ENCODE measurements at regions not wholly inside any gene's neighbourhood (a gene's known extent, or its start where the extent isn't known, plus 50 kb on each side); places are given as distances from the start of the nearest gene placed in this dataset.

DNA sequence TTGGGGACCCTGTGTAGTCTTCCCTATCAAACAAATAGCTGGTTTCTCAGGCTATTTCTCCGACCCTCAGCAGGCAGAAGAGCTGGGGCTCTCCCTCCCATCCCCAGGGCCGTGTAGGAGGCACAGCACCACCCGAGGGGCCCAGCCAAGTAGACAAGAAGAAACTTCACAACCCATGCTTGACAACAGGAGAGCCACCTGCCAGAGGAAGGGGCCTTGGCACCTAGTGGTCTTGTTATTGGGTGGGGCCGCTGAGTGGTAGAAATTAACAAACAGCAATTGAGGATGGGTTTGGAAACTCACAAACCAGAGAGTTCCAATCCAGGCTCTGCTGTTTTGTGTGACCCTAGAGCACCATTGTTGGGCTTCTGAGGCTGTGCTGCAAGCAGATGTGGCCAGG is 108.5 kb upstream of the CHD6 start:
- Histone ChIP-seq H4K20me1 (ENCODE audit: insufficient read depth) (no peaks in the 10 kb centered on the region), H2AFZ (ENCODE audit: low read depth) (no peak overlapping the region), H3K36me3 (ENCODE audit: insufficient read depth) (no peaks in the 10 kb centered on the region), H3K9ac (no peak overlapping the region), H3K4me2 (no peak overlapping the region), H3K4me1 (ENCODE audit: low read depth, poor library complexity, severe bottlenecking) (no peaks in the 10 kb centered on the region), H3K79me2 (ENCODE audit: insufficient read depth, low read depth) (no peaks in the 10 kb centered on the region), H3K4me3 (IDR thresholded peaks at IDR 0.05; ENCODE audit: insufficient read depth, low read depth, low read length) (no peak overlapping the region), H3K27me3 (ENCODE audit: insufficient read depth, low read depth) (no peaks in the 10 kb centered on the region), H3K27ac (no peak overlapping the region)
- TF ChIP-seq, protein P1, sequence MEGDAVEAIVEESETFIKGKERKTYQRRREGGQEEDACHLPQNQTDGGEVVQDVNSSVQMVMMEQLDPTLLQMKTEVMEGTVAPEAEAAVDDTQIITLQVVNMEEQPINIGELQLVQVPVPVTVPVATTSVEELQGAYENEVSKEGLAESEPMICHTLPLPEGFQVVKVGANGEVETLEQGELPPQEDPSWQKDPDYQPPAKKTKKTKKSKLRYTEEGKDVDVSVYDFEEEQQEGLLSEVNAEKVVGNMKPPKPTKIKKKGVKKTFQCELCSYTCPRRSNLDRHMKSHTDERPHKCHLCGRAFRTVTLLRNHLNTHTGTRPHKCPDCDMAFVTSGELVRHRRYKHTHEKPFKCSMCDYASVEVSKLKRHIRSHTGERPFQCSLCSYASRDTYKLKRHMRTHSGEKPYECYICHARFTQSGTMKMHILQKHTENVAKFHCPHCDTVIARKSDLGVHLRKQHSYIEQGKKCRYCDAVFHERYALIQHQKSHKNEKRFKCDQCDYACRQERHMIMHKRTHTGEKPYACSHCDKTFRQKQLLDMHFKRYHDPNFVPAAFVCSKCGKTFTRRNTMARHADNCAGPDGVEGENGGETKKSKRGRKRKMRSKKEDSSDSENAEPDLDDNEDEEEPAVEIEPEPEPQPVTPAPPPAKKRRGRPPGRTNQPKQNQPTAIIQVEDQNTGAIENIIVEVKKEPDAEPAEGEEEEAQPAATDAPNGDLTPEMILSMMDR (conservative IDR thresholded peaks at IDR 0.05; ENCODE audit: low read depth, low read length) = no peak

DNA sequence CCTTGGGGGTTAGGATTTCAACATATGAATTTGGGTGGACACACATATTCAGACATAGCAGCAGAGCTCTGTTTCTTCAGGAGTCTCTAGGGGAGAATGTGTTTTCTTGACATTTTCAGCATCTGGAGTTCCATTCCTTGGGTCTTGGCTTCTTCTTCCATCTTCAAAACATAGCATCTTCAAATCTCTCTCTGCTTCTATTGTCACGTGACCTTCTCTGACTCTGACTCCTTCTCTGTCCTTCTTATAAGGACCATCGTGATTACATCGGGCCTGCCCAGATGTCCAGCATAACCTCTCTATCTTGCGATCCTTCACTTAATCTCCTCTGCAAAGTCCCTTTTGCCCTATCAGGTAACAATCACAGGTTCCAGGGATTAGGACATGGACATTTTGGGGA is 101.0 kb upstream of the CHD6 start:
- Histone ChIP-seq H3K36me3 (ENCODE audit: insufficient read depth) (no peaks in the 10 kb centered on the region), H3K4me1 (ENCODE audit: low read depth, poor library complexity, severe bottlenecking) (no peaks in the 10 kb centered on the region), H3K79me2 (ENCODE audit: insufficient read depth, low read depth) (no peaks in the 10 kb centered on the region), H4K20me1 (ENCODE audit: insufficient read depth) (no peaks in the 10 kb centered on the region), H3K9ac (no peak overlapping the region), H3K27ac (no peak overlapping the region), H3K27me3 (ENCODE audit: insufficient read depth, low read depth) (no peaks in the 10 kb centered on the region), H3K4me3 (IDR thresholded peaks at IDR 0.05; ENCODE audit: insufficient read depth, low read depth, low read length) (no peak overlapping the region), H3K4me2 (no peak overlapping the region), H2AFZ (ENCODE audit: low read depth) (no peak overlapping the region)
- TF ChIP-seq, protein P1 (conservative IDR thresholded peaks at IDR 0.05; ENCODE audit: low read depth, low read length) = no peak

DNA sequence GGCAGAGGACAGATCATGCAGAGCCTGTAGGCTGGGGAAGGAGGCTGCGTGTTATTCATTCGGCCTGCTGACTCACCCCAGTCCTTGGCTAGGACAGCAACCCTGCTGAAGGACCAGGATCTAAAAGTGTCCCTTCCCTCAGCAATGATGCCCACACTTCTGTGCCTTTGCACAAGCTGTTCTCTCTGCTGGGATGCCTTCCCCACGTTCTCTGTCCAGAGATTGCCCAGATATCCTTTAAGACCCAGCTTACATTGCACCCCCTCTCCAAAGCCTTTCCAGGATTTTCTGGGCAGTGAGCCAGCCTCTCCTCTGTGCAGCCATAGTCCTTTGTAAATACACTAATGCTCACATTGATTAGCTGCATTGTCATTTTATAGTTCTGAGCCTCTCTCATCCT is 99.3 kb upstream of the CHD6 start:
- Histone ChIP-seq H3K4me2 (no peak overlapping the region), H3K36me3 (ENCODE audit: insufficient read depth) (no peaks in the 10 kb centered on the region), H3K4me3 (IDR thresholded peaks at IDR 0.05; ENCODE audit: insufficient read depth, low read depth, low read length) (no peak overlapping the region), H3K4me1 (ENCODE audit: low read depth, poor library complexity, severe bottlenecking) (no peaks in the 10 kb centered on the region), H3K9ac (no peak overlapping the region), H2AFZ (ENCODE audit: low read depth) (no peak overlapping the region), H3K27me3 (ENCODE audit: insufficient read depth, low read depth) (no peaks in the 10 kb centered on the region), H3K79me2 (ENCODE audit: insufficient read depth, low read depth) (no peaks in the 10 kb centered on the region), H4K20me1 (ENCODE audit: insufficient read depth) (no peaks in the 10 kb centered on the region), H3K27ac (no peak overlapping the region)
- TF ChIP-seq, protein P1 (conservative IDR thresholded peaks at IDR 0.05; ENCODE audit: low read depth, low read length) = no peak

DNA sequence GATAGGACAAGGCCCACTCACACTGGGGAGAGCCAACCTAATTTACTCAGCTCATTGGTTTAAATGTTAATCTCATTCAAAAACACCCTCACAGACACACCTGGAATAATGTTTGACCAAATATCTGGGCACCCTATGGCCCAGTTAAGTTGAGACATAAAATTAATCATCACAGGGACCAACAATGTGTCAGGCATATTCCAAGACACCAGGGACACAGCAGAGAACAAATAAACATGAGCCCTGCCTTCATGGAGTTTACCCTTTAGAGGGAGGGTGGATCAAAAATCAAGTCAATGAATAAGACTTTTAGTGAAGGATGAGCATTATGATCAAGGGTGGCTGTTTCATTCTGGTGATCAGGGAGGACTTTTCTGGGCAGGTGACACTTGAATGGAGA is 98.7 kb upstream of the CHD6 start:
- Histone ChIP-seq H3K4me2 (no peak overlapping the region), H3K27ac (no peak overlapping the region), H3K4me1 (ENCODE audit: low read depth, poor library complexity, severe bottlenecking) (no peaks in the 10 kb centered on the region), H3K4me3 (IDR thresholded peaks at IDR 0.05; ENCODE audit: insufficient read depth, low read depth, low read length) (no peak overlapping the region), H3K27me3 (ENCODE audit: insufficient read depth, low read depth) (no peaks in the 10 kb centered on the region), H4K20me1 (ENCODE audit: insufficient read depth) (no peaks in the 10 kb centered on the region), H3K9ac (no peak overlapping the region), H2AFZ (ENCODE audit: low read depth) (no peak overlapping the region), H3K36me3 (ENCODE audit: insufficient read depth) (no peaks in the 10 kb centered on the region), H3K79me2 (ENCODE audit: insufficient read depth, low read depth) (no peaks in the 10 kb centered on the region)
- TF ChIP-seq, protein P1 (conservative IDR thresholded peaks at IDR 0.05; ENCODE audit: low read depth, low read length) = no peak

DNA sequence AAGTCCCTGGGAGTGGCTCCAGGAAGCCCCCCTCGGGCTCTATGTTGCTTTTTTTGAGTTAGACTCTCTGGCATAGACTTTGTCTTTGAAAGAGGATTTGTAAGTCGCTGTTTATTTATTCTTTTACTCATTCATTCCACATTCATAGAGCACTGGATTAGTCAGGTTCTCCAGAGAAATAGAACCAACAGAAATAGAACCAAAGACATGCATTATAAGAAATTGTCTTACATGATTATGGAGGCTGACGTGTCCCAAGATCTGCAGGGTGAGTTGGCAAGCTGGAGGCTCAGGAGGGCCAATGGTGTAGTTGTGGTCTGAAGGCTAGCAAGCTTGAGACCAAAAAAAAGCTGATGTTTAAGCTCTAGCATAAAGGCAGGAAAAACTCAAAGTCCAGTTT is 98.3 kb upstream of the CHD6 start:
- no peak overlapping the region for H3K9ac ChIP-seq
- no peaks in the 10 kb centered on the region for H3K4me1 ChIP-seq (ENCODE audit: low read depth, poor library complexity, severe bottlenecking)
- H3K27me3 ChIP-seq (ENCODE audit: insufficient read depth, low read depth) = no peaks in the 10 kb centered on the region
- H2AFZ ChIP-seq (ENCODE audit: low read depth) = no peak overlapping the region
- no peaks in the 10 kb centered on the region for H3K36me3 ChIP-seq (ENCODE audit: insufficient read depth)
- H3K4me3 ChIP-seq (IDR thresholded peaks at IDR 0.05; ENCODE audit: insufficient read depth, low read depth, low read length) = no peak overlapping the region
- no peak overlapping the region for H3K27ac ChIP-seq
- H3K79me2 ChIP-seq (ENCODE audit: insufficient read depth, low read depth) = no peaks in the 10 kb centered on the region
- H4K20me1 ChIP-seq (ENCODE audit: insufficient read depth) = no peaks in the 10 kb centered on the region
- H3K4me2 ChIP-seq = no peak overlapping the region
- TF ChIP-seq, protein P1 (conservative IDR thresholded peaks at IDR 0.05; ENCODE audit: low read depth, low read length) = no peak
